ENCODE measurements at regions not wholly inside any gene's neighbourhood (a gene's known extent, or its start where the extent isn't known, plus 50 kb on each side); places are given as distances from the start of the nearest gene placed in this dataset.

DNA sequence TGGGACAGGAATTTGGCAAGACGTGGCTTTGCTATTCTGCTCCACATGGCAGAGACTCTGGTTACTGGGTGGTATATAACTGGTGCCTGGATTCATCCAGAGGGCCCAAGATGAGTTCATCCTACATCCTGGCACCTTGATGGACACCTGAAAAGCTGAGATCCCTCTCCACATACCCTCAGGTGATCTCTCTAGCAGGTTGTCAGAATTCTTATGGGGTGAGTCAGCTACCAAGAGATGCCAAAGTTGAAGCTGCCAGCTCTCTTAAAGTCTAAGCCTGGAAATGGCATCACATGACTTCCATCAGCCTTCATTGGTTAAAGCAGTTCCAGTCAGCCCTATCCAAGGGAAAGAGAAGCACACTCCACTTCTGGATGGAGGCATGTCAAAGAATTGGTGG lies 300.7 kb upstream of the SEL1L start:
- H3K36me3 ChIP-seq, result no peaks in the 10 kb centered on the region
- TF ChIP-seq, protein P1, sequence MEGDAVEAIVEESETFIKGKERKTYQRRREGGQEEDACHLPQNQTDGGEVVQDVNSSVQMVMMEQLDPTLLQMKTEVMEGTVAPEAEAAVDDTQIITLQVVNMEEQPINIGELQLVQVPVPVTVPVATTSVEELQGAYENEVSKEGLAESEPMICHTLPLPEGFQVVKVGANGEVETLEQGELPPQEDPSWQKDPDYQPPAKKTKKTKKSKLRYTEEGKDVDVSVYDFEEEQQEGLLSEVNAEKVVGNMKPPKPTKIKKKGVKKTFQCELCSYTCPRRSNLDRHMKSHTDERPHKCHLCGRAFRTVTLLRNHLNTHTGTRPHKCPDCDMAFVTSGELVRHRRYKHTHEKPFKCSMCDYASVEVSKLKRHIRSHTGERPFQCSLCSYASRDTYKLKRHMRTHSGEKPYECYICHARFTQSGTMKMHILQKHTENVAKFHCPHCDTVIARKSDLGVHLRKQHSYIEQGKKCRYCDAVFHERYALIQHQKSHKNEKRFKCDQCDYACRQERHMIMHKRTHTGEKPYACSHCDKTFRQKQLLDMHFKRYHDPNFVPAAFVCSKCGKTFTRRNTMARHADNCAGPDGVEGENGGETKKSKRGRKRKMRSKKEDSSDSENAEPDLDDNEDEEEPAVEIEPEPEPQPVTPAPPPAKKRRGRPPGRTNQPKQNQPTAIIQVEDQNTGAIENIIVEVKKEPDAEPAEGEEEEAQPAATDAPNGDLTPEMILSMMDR (IDR thresholded peaks at IDR 0.05), result no peak
- H3K4me3 ChIP-seq, result no peak overlapping the region
- peaks cover 6% of the 10 kb centered on the region for H3K9me3 ChIP-seq
- H3K4me1 ChIP-seq, result no peaks in the 10 kb centered on the region
- DNase-seq (no peak), ATAC-seq (no peak)
- intact Hi-C loops (cut with DNase I), result no loop called here
- H3K27me3 ChIP-seq (ENCODE audit: low read depth), result no peaks in the 10 kb centered on the region
- no peak overlapping the region for H3K27ac ChIP-seq

DNA sequence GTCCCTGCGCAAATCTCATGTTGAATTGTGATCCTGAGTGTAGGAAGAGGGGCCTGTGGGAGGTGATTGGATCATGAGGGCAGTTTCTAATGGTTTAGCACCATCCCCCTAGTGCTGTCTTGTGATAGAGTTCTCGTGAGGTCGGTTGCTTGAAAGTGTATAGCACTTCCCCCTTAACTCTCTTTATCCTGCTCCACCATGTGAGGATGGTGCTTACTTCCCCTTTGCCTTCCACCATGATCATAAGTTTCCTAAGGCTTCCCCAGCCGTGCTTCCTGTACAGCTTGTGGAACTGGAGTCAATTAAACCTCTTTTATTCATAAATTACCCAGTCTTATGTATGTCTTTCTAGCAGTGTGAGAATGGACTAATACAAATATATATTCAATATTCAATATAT lies 303.7 kb upstream of the SEL1L start:
- H3K27ac ChIP-seq, result no peak overlapping the region
- no peak overlapping the region for H3K4me3 ChIP-seq
- ATAC-seq, result no peak
- TF ChIP-seq, protein P1 (IDR thresholded peaks at IDR 0.05), result no peak
- H3K27me3 ChIP-seq (ENCODE audit: low read depth), result no peaks in the 10 kb centered on the region
- intact Hi-C loops (cut with DNase I), result no loop called here
- H3K4me1 ChIP-seq, result no peaks in the 10 kb centered on the region
- peaks cover 6% of the 10 kb centered on the region for H3K9me3 ChIP-seq
- DNase-seq, result no peak
- no peaks in the 10 kb centered on the region for H3K36me3 ChIP-seq

GRCh38 chr14:81839056-81839455 lies 305.4 kb upstream of the SEL1L start:
- ATAC-seq, result no peak

DNA sequence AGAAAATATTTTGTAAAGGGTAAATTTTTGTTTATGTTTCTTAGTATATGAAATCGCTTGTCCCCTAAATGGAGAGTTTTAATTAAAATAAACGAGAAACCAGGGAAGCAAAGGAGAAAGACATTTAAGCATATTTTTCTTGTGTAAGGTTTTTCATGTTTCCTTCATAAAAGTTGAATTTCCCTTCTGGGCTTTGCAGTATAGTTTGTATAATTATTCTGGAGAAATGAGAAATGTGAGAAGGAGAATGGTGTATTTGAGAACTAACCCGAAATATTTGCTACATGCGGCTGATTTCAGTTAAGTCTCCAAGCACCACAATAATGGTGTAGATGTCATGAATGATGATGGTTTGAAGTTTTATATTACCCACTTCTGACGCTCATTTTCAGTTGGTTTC lies 307.7 kb upstream of the SEL1L start:
- Histone ChIP-seq H3K27me3 (ENCODE audit: low read depth) (no peaks in the 10 kb centered on the region), H3K9me3 (peaks cover 2% of the 10 kb centered on the region), H3K4me3 (no peak overlapping the region), H3K36me3 (no peaks in the 10 kb centered on the region), H3K4me1 (no peaks in the 10 kb centered on the region), H3K27ac (no peak overlapping the region)
- intact Hi-C loops (cut with DNase I), result no loop called here
- TF ChIP-seq, protein P1 (IDR thresholded peaks at IDR 0.05), result no peak
- DNase-seq (no peak), ATAC-seq (no peak)

More at GRCh38 chr14:81839056-81839455, 305.4 kb upstream of the SEL1L start:
- no peak overlapping the region for H3K4me3 ChIP-seq
- peaks cover 6% of the 10 kb centered on the region for H3K9me3 ChIP-seq
- no peaks in the 10 kb centered on the region for H3K4me1 ChIP-seq
- H3K27me3 ChIP-seq (ENCODE audit: low read depth), result no peaks in the 10 kb centered on the region
- DNase-seq, result no peak
- TF ChIP-seq, protein P1 (IDR thresholded peaks at IDR 0.05), result no peak
- H3K27ac ChIP-seq, result no peak overlapping the region
- H3K36me3 ChIP-seq, result no peaks in the 10 kb centered on the region
- intact Hi-C loops (cut with DNase I), result no loop called here

DNA sequence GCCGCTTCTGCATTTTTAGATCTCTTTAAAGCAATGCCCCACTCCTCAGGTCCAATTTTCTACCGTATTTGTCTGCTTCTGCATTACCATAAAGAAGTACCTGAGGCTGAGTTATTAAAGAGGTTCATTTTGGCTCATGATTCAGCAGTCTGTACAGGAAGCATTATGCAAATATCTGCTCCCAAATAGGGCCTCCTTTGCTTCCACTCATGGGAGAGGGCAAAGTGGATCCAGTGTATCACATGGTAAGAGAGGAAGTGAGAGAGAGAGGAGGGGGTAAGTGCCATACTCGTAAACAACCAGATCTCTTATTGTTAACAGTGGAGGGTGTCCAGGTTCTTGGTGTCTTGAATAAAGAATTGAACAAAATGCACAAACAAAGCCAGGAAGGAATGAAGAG lies 316.1 kb upstream of the SEL1L start:
- H3K4me3 ChIP-seq, result no peak overlapping the region
- TF ChIP-seq, protein P1 (IDR thresholded peaks at IDR 0.05), result no peak
- no peaks in the 10 kb centered on the region for H3K27me3 ChIP-seq (ENCODE audit: low read depth)
- peaks cover 8% of the 10 kb centered on the region for H3K9me3 ChIP-seq
- intact Hi-C loops (cut with DNase I), result no loop called here
- ATAC-seq (no peak), DNase-seq (no peak)
- no peak overlapping the region for H3K27ac ChIP-seq
- no peaks in the 10 kb centered on the region for H3K4me1 ChIP-seq
- H3K36me3 ChIP-seq, result no peaks in the 10 kb centered on the region

DNA sequence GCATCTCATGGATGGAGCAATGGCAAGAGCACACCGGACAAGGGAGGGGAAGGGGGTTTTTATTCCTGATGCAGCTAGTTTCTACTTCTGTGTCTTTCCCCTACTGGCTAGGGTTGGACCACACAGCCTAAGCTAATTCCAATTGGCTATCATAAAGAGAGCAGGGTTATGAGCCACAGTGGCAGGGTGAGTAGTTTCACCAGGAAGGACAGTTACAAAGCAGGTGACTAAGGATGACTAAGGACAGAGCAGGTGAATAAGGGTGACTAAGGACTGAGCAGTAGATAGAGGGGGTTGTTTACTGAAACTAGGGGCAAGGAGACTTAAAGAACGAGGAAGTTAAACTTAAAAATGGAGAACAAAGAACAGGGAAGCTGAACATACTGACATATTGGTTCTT lies 321.4 kb upstream of the SEL1L start:
- TF ChIP-seq, protein P1 (IDR thresholded peaks at IDR 0.05), result no peak
- Histone ChIP-seq H3K27ac (no peak overlapping the region), H3K36me3 (no peaks in the 10 kb centered on the region), H3K27me3 (ENCODE audit: low read depth) (no peaks in the 10 kb centered on the region), H3K9me3 (peaks cover 13% of the 10 kb centered on the region), H3K4me1 (no peaks in the 10 kb centered on the region), H3K4me3 (no peak overlapping the region)
- DNase-seq, result no peak
- ATAC-seq, result no peak
- intact Hi-C loops (cut with DNase I), result no loop called here
